ENCODE measurements at regions not wholly inside any gene's neighbourhood (a gene's known extent, or its start where the extent isn't known, plus 50 kb on each side); places are given as distances from the start of the nearest gene placed in this dataset.

- no peak for DNase-seq (ENCODE audit: low read depth in 4 of 4, low spot score in 2 of 4)
Measured at GRCh38 chr16:77650761-77651160, 71.6 kb upstream of the NUDT7 start.

- DNase-seq (ENCODE audit: low read depth in 4 of 4, low spot score in 2 of 4) = no peak
Measured at GRCh38 chr16:77652399-77652798, 69.9 kb upstream of the NUDT7 start.

- DNase-seq (ENCODE audit: low read depth in 4 of 4, low spot score in 2 of 4) = no peak
Measured at GRCh38 chr16:77657016-77657415, 65.3 kb upstream of the NUDT7 start.

- peak; percentile 27 to 44 (median 33) for DNase-seq (ENCODE audit: low read depth in 4 of 4, low spot score in 2 of 4)
Measured at GRCh38 chr16:77660311-77660710, 62.0 kb upstream of the NUDT7 start.

- DNase-seq (ENCODE audit: low read depth in 4 of 4, low spot score in 2 of 4) = no peak
Measured at GRCh38 chr16:77662246-77662645, 60.1 kb upstream of the NUDT7 start.

- DNase-seq (ENCODE audit: low read depth in 4 of 4, low spot score in 2 of 4) = no peak
Measured at GRCh38 chr16:77663711-77664110, 58.6 kb upstream of the NUDT7 start.

- no peak for DNase-seq (ENCODE audit: low read depth in 4 of 4, low spot score in 2 of 4)
Measured at GRCh38 chr16:77666771-77667170, 55.5 kb upstream of the NUDT7 start.

- no peak for DNase-seq (ENCODE audit: low read depth in 4 of 4, low spot score in 2 of 4)
Measured at GRCh38 chr16:77668201-77668600, 54.1 kb upstream of the NUDT7 start.

GRCh38 chr16:77669057-77669456 is 53.3 kb upstream of the NUDT7 start:
- DNase-seq (ENCODE audit: low read depth in 4 of 4, low spot score in 2 of 4) = no peak
